ENCODE measurements at regions not wholly inside any gene's neighbourhood (a gene's known extent, or its start where the extent isn't known, plus 50 kb on each side); places are given as distances from the start of the nearest gene placed in this dataset.
A peak's percentile ranks its signal among the peaks of the same experiment; 100 is the strongest.

DNA sequence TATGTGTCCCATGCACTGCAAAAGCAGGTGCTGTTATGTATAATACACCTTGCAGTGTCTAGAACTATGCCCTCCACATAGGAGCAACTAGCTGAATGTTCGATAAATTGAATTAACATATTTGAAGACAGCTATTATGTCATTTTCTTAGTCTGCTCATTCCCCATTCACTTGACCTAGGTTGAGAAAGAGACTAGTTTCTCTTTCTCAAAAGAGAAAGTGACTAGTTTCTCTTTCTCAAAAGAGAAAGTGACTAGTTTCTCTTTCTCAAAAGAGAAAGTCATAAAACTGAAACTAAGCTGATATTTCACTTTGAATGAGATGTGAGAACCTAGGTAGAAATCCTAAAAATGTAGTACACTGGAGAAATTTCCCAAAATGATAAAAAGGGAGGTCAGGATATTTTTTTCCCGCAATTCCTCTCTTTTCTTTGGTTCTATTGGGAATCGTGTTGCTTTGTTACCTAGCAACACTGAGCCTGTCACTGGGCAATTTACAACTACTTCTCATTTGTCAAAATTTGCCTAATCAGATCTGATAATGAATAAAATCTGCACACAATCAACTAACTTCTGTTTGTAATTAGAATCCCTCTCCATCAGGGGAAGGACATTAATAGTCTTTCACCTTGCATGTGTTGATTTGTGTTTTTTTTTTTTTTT lies 132.0 kb upstream of the GRIA1 start:
- no peak overlapping the region for H3K27ac ChIP-seq
- peak overlapping the region in 1 of 2 donors; percentile 42 for H3K4me3 ChIP-seq
- intact Hi-C loops (cut with DNase I), result no loop called here
- no peaks in the 10 kb centered on the region for H3K4me1 ChIP-seq
- TF ChIP-seq CTCF (IDR thresholded peaks at IDR 0.05), result no peak
- H3K9me3 ChIP-seq, result no peaks in the 10 kb centered on the region
- no peaks in the 10 kb centered on the region for H3K36me3 ChIP-seq
- no peaks in the 10 kb centered on the region for H3K27me3 ChIP-seq
- no peak for DNase-seq (ENCODE audit: low spot score in 2 of 2)

GRCh38 chr5:153360860-153361259 lies 129.6 kb upstream of the GRIA1 start:
- intact Hi-C loops (cut with DNase I), result loop anchor here (10.0 kb wide), 1 partner anchor 1556 kb away; no protein-coding TSS in a partner anchor
- Histone ChIP-seq H3K4me1 (no peaks in the 10 kb centered on the region), H3K36me3 (no peaks in the 10 kb centered on the region), H3K27ac (no peak overlapping the region), H3K27me3 (no peaks in the 10 kb centered on the region), H3K9me3 (no peaks in the 10 kb centered on the region), H3K4me3 (no peak overlapping the region)
- no peak for TF ChIP-seq CTCF (IDR thresholded peaks at IDR 0.05)
- DNase-seq (ENCODE audit: low spot score in 2 of 2), result no peak

GRCh38 chr5:153361735-153362409 lies 128.6 kb upstream of the GRIA1 start:
- intact Hi-C loops (cut with DNase I), result loop anchor here (10.0 kb wide), 1 partner anchor 1557 kb away; no protein-coding TSS in a partner anchor
- no peak for TF ChIP-seq CTCF (IDR thresholded peaks at IDR 0.05)
- no peaks in the 10 kb centered on the region for H3K4me1 ChIP-seq
- no peaks in the 10 kb centered on the region for H3K27me3 ChIP-seq
- no peak for DNase-seq (ENCODE audit: low spot score in 2 of 2)
- no peaks in the 10 kb centered on the region for H3K36me3 ChIP-seq
- H3K4me3 ChIP-seq, result no peak overlapping the region
- no peaks in the 10 kb centered on the region for H3K9me3 ChIP-seq
- H3K27ac ChIP-seq, result no peak overlapping the region

DNA sequence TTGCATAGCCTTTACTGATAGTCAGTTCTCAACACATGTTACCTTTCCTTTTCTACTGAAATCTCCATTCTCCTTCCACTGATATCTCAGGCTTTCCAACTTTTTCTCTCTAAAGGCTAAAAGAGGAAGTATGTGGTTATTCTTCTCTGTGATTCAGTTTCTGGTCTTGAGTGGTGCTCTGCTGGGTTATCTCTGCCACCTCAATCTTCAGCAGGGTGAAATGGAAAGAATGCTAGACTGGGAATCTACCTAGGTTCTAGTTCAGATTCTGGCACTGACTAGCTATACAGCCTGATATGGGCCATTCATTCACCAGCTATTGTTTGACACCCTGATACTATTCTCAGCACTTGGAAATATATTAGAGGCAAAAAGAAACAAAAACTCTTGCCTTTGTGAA lies 124.9 kb upstream of the GRIA1 start:
- no peaks in the 10 kb centered on the region for H3K4me1 ChIP-seq
- H3K36me3 ChIP-seq, result no peaks in the 10 kb centered on the region
- TF ChIP-seq CTCF (IDR thresholded peaks at IDR 0.05), result no peak
- intact Hi-C loops (cut with DNase I), result loop anchor here (10.0 kb wide), 1 partner anchor 1561 kb away; no protein-coding TSS in a partner anchor
- H3K4me3 ChIP-seq, result no peak overlapping the region
- H3K27me3 ChIP-seq, result no peaks in the 10 kb centered on the region
- no peak for DNase-seq (ENCODE audit: low spot score in 2 of 2)
- no peak overlapping the region for H3K27ac ChIP-seq
- H3K9me3 ChIP-seq, result no peaks in the 10 kb centered on the region

- no peak for DNase-seq (ENCODE audit: low spot score in 2 of 2)
- no peaks in the 10 kb centered on the region for H3K4me1 ChIP-seq
- no peaks in the 10 kb centered on the region for H3K27me3 ChIP-seq
- no peaks in the 10 kb centered on the region for H3K36me3 ChIP-seq
- no peak overlapping the region for H3K4me3 ChIP-seq
- TF ChIP-seq CTCF (IDR thresholded peaks at IDR 0.05), result no peak
- H3K27ac ChIP-seq, result no peak overlapping the region
- no peaks in the 10 kb centered on the region for H3K9me3 ChIP-seq
- intact Hi-C loops (cut with DNase I), result loop anchor here (10.0 kb wide), 1 partner anchor 1563 kb away; no protein-coding TSS in a partner anchor
Observed at GRCh38 chr5:153367466-153367865, 123.0 kb upstream of the GRIA1 start.
